ENCODE measurements at regions not wholly inside any gene's neighbourhood (a gene's known extent, or its start where the extent isn't known, plus 50 kb on each side); places are given as distances from the start of the nearest gene placed in this dataset.

DNA sequence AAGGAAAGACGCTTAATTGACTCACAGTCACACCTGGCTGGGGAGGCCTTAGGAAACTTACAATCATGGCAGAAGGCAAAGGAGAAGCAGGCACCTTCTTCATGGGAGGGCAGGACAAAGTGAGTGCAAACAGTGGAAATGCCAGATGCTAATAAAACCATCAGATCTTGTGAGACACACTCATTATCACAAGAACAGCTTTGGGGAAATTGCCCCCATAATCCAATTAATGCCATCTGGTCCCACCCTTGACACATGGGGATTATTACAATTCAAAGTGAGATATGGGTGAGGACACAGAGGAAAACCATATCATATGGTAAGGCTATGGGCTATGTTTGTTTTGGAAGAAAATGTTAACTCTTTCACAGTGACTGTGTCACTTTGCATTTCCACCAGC lies 1272.5 kb upstream of the CELF2 start:
- no peak for FAIRE-seq

DNA sequence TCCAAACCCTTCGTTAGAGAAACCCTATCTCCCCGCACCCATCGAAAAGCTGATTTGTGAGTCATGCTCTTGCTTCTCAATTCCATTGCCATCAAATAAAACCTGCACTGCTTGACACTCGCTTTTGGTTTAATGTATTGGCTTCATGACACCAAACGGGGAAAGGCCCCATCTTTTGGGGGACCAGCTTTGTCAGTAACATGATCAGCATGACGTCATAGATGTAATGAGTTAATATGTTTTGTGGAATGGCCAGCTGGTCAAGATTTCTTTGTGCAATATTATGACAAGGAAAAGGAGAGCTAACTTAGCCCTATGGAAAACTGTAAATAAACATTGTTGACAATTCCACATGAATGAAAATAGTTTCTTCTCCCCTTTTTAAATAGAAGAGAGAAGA lies 1260.5 kb upstream of the CELF2 start:
- FAIRE-seq, result no peak

DNA sequence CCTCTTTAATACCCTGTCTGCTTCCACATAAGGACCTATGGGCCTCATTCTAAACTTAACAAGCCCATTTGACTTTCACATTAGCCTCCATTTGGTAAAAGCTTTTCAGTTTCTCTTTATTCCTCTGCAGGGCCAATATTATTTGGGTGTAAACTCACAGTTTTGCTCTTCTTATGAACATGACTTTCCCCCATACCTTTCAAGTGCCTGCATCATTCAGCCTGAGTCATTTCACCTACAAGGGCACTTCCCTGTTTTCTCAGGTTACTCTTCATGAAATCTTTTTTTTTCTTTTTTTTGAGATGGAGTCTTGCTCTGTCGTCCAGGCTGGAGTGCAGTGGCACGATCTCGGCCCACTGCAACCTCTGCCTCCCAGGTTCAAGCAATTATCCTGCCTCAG lies 1258.1 kb upstream of the CELF2 start:
- FAIRE-seq, result no peak

DNA sequence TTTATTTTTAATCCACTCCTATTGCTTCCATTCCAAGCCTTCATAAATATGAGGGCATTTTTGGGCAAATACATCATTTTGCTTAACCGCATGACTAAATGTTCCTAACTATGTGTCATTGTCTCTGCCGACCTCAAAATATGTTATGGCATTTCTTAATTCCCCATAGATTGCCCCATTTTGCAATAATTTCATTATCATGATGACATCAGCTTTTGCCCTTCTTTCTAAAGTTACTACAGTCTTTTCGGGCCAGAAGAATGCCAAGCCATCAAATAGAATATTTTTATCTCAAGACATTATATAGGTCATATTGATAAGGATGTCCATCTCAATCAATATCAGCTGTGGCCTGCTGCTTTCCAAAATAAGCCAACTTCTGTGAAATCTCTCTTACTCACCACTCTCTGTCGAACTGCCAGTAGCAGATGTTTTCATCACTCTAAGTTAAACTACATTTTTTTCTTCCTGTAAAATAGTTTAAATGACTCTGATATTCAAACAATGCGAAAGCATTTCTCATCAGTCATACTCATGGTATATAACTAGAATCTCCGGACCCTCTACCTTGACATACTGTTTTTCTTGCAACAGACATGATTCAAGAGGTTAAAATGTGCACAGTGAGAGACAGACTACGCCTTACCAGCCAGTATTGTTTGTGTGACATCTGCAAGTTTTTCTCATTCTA lies 1254.6 kb upstream of the CELF2 start:
- no peak for FAIRE-seq

DNA sequence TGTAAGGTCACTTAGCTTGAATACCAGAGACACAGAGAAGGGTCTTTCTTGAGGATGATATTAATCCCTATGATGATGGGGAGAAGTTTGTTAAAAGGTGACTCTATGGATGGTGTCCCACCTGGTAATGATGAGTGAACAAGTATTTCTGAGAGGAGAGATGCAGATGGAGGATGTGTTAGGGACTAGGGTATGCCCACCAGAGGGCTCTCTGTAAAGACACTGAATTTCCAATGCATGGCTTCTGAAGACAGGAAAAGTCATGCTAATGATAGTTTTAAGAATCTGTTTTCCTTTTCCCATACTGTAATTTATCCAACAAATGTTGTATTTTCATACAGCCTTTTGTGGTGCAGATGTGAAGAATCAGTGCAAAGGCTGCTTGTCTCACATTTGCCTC lies 1250.9 kb upstream of the CELF2 start:
- FAIRE-seq, result no peak

DNA sequence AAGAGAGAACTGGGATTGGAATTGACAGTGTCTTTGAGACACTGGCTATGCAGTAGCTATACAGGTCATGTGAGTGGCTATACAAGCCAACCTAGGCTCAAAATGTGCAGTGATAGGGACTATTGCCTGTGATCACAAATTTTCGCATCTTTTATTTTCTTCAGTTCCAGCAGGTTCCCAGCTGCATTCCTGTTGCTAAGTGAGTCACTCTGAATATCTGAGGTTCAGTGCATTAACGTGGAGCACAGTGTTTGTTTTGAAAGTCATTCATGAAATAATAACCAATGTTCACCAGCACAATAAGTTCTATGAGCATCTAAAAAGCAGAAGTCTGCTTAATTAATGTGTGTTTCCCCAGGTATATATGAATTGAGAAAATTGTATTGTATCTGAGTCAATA lies 1236.0 kb upstream of the CELF2 start:
- no peak for FAIRE-seq

DNA sequence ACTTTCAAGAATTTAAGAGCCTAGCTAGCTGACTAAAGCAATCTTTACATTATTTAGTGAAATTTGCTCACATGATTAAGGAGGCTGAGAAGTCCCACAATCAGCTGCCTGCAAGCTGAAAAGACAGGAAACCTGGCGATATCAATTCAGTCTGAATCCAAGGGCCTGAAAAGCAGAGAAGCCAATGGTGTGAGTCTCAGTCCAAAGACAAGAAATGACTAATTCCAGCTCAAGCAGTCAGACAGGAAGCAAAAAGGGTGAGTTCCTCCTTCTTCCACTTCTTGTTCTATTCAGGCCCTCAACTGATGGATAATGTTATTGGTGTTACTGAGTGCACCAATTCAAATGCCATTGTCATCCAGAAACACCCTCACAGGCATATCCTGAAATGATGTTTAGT lies 1231.6 kb upstream of the CELF2 start:
- FAIRE-seq, result no peak

DNA sequence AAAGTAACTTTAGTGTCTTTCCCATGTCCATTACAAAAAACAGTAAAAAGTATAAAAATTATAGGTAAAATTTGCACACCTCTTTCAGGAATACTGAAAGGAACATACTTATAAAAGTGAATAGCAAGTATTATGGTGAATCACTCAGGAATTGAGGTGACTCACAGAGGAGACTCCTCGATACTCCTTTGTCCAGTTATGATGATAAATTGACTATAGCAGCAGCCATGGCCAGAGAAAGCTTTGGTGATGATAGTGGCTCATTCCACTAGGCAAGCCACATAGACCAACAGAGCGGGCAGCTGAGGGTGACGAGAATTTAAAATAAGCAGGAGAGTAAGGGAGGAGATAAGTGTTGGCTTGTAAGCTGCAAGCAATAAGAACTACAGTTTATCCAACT lies 1231.1 kb upstream of the CELF2 start:
- no peak for FAIRE-seq

DNA sequence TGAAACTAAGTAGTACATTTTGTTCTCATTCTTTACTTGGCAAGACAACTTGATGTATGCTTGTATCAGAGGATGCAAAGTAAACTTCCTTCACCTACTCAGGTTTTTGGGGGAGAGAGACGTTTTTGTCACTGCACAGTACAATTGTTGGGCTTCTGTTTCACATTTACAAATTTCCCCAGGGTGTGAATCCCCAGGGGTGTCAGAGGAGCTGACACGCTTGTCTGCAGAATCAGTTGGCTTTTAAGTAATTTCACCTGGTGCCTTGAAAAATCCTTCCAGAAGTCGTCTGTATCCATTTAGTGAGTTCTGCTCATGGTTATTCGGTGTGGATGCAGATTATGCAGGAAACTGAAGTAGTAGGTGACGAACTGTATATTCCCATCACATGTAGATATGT lies 1227.7 kb upstream of the CELF2 start:
- FAIRE-seq, result no peak

DNA sequence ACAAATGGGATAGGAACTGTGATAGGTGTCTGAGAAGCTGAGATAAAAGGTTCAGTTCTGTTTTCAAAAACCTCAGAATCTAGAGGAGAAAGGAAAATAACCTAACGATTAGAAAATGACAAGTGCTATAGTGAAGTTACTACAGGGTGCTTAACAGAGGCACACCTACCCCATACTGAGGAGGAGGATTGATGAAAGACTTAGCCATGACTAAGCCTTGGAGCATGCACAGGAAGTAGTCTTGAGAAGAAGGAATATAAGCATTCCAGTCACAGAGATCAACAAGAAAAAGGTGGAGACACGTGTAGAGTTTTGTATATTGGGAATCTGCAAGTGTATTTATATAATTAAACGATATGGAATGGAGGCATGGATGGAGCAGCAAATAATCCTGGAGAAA lies 1225.5 kb upstream of the CELF2 start:
- FAIRE-seq, result no peak

DNA sequence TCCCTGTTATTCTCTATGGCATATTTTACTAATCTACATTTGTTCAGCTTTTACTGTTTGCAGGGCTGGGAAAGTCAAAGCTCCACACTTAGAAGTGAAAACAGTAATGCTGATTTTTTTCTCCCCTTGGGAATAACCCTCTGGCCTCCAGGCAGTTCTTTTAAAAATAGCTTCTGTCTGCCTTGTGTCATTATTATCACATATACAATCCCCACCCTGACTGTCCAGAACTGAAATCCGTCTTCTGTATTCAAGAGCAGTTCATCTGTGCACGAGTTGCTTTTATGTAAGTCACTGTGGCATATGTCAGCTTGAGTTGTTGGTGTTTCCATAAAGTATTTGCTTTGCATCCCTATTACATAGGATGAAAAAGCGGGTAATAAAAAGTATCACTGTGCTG lies 1221.1 kb upstream of the CELF2 start:
- no peak for FAIRE-seq

DNA sequence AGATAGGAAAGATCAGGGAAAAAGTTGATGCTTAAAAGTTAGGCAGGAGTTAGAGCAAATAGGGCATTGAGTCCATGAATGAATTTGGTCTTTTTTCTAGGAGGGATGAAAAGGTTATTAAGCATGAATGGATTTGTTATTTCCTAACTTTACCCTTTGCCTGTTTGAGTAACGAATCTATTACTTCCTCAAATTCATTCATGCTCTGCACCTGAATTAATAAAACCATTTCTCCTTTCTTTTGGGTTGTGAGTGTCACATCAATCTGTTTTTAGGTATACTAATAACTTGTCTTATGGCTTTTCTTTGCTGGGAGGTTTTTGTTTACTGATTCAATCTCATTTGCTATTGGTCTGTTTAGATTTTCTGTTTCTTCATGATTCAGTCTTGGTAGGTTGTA lies 1217.7 kb upstream of the CELF2 start:
- FAIRE-seq, result no peak

DNA sequence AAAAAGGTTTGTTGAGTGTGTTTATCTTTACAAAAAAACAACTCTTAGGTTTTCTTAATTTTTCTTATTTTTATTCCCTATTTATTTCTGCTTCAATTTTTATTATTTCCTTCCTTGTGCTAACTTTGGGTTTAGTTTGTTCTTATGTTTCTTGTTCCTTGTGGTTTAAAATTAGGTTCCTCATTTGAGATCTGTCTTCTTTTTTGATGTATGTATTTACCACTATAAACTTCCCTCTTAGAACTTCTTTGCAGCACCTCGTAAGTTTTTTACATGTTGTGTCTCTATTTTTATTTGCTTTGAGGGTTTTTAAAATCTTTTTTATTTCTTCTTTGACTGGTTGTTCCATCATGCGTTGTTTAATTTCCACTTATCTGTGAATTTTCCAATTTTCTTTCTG lies 1217.1 kb upstream of the CELF2 start:
- no peak for FAIRE-seq

DNA sequence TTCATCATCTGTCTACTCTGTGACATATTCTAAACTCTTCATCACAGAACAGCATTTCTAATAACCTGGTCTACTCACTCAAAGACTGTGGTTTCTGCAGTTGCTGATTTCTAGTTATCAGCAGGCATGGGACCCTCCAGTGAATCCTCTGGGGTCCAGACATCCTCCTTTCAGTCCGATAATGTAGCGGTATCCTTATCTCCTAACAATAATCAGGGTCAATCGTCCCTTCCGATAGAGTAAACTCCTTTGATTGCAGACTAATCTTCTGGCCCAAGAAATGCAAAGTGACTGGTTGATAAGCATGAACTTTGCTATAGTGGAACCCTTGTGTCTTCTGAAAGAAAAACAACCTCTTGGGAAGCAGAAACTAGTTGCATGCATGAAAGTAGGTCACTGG lies 1209.8 kb upstream of the CELF2 start:
- FAIRE-seq, result no peak

DNA sequence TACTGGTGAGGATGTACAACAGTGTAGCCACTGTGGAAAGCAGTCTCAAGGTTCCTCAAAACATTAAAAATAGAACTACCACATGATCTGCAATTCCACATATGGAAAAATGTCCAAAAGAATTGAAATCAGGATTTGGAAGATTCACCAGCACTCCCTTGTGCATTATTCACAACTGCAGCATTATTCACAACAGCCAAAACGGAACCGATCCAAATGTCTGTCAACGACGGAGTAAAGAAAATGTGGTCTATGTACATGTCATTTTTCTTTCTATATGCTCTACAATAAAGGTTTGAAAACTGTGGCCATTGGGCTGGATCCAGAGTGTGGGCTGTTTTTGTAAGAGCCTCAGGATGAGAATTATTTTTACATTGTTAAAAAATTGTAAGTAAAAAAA lies 1206.1 kb upstream of the CELF2 start:
- FAIRE-seq, result no peak

DNA sequence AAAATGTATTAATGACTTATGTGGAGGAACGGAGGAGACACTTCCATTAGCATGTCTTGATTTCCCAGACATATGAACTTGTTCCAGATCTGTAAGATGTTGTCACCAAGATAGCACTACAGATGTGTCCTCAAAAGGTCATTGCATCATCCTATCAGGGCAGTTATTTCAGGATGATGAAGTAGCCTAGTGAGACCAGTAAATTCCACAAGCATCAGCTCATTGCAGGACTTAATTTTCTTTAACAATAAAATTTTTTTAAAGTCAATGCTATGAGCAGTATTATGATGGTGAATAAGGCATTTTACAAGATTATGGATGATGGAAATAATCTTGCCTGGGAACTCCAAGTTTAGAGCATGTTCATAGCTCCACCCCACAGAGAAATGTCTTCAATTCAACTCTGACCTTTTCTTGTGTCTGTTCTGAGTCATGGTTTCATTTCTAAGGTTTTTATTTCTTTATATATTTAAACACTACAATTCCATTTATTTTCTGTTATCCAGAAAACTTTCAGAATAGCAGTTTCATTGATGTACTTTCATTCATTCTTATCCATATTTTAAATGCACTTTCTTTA lies 1203.3 kb upstream of the CELF2 start:
- FAIRE-seq, result no peak

DNA sequence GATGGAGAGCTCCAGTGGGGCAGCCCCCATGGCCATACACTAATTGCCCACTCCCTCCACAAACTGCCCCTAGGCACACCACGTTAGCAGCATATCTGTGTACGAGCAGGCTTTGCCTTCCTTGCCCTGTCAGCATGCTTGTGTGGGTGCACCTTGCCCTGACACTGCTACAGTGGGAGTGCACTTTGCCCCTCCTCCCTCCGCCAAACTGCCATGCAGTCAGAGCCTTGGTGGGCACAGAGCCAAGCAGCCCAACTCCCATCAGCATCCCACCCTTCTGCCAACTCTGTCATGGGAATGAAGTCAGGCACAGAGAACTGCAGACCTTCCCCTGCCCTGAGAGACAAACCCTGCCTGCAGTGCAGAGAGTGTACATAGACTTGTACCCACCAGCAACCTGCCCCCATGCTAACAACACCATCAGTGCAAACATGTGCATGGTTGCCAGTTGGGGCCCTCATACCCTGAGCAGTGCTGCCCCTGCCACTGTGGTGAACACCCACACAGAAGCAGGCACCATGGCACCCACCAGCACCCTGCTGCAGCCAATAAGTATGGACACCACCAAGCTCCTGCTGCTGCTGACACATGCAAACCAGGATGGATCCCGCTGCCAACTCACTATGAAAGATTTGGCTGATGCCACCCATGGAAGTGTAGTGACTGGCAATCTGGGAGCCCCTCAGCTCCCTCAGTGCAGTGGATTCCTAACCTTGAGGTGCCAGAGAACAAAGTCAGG lies 1197.7 kb upstream of the CELF2 start:
- no peak for FAIRE-seq

DNA sequence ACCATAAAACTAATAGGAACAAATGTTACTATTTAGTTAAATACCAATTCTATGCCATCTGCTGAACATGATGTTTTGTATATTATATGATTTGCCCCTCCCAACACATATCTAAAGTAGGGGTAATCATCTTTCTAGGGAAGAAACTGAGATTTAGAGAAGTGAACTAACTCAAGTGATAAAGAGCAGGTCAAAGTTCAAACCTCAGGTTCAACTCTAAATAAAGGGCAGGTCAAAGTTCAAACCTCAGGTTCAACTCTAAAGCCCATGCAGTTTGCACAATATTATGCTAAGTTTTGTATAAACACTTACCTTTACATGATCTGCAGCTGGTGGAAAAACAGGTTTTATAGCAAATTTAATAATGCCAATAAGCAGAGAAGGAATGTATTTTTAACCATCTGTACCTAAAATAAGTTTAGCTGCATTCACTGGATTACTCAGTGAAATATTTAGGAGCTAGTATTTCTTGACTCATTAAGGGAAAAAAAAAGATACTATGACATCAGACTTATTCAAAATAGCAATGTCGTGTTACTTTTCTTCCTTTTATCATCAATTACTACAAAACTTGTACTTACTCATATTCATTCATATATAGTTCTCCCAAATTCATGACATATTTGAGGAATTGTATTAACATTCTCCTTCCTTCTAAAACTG lies 1194.3 kb upstream of the CELF2 start:
- FAIRE-seq, result no peak

DNA sequence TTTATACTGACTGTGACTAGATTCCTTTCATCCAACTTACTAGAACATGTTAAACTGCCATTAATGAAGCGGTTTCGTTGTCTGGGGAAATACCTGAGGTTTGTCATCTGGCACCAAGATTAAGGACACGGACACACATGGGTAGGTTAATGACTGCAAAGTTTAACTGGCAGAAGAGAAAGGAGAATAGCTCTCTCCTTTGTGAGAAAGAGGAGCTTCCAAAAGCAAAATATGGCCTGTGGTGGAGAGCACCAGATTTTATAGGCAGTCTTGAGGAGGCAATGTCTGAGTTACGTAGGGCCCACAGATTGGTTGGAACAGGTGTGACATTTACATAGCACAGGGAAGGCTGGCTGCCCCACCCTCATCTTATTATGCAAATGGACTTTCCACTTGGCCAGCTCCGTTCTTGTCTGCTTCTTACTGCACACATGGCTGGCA lies 1193.0 kb upstream of the CELF2 start:
- FAIRE-seq, result no peak

DNA sequence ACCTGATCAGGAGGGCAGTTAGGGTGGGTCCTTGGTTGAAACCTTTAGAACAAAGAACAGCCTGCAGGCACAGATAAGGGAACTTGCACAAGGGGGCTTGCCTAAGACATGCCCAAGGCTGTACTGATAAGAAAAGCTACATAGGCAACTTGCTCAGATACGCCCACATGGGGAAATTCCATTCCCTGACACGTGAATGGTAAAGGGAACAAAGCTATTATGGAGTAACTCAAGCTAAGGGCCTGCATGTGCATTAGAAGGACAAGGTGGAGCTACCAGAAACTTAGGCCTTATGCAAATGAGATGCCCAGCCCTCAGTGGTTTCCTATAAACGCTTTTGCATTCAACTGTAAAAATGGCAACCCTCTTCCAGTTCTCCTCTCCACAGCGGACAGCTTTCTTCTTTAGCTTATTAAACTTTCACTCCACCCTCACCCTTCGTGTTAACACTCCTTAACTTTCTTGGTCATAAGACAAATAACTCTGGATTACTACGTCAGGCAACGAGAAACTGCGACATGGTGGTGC lies 1192.1 kb upstream of the CELF2 start:
- no peak for FAIRE-seq

DNA sequence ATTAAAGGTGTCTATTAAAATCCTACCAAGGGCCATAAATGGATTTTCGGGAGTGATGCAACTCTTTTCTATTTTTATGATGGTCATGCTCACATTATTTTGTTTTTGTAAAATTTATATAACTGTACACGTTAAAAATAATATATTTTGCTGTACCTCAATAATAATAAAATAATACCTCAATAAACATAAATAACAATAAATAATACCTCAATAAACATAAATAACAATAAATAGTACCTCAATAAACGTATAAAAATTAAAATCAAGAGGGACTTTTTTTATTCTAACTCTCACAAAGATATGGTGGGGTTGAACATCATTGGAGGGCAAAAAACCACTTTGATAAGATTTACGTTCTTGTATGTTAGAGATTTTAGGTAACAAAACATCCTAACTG lies 1189.6 kb upstream of the CELF2 start:
- FAIRE-seq, result no peak

DNA sequence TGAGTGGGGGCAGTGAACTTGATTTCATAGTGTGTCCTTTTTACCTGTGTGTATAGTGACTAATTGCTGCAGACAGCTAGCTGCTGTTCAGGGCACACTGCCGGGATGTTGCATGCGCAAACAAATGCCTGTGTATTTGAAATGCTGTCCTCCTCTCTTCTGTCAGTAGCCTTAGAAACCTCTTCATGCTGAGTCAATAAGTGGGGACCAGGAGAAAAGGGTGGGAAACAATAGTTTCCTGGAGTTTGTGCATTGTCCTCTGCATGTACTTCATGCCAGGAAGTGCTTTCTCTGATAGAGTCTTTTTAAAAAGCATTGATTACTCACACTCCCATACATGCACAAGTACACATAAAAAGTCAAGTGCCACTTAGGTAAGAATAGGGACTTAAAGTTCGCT lies 1183.7 kb upstream of the CELF2 start:
- FAIRE-seq, result no peak

DNA sequence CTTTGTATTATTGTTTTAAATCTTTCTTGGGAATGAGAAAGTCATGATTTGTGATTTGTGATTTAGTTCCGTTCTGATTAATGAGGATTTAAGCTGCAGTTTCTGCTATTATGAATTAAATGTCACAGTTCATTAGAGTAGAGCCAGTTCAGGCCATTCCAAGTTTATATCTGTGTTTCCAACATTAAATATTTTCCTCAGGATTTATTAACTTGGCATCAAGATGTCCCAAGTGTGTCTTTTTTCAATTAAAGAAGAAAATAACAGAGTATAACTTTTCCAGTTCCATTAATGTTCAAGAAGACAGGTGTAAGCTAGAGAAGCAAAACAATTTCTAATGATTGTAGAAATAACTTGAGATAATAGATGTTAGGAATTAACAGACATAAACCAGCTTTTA lies 1183.2 kb upstream of the CELF2 start:
- FAIRE-seq, result no peak

DNA sequence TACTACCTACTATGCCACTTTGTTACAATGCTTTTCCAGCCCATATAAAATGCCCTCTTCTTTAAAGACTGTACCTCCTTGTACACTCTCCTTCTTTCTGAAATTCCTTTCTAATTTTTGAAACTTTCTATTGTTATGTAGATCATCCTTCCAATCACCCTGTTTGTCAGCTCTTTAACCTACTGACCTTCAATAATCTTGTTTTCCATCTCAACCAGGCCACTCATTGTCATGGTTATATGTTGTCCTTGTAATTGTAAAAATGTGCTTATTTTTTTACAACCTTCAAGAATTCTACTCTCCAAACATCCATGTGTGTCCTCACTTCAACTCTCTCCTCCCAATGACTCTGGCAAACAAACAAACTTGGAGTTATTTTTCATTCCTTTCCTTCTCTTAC lies 1172.6 kb upstream of the CELF2 start:
- no peak for FAIRE-seq

Data from G401.6 (cell line).